HFF-Myc (cell line): ENCODE measurements at regions not wholly inside any gene's neighbourhood (a gene's known extent, or its start where the extent isn't known, plus 50 kb on each side); places are given as distances from the start of the nearest gene placed in this dataset.

Source experiments
- DNase-seq: peaks from one replicate; pipeline ENCODE4 v3.0.0-alpha.2; 2011; ENCODE audit warnings: low read depth; ENCODE audit errors: extremely low read depth
- H3K4me3 ChIP-seq: replicated peaks from 2 replicates; pipeline ENCODE4 v1.5.1; 2011; ENCODE audit warnings: low read depth, mild to moderate bottlenecking, control low read depth, low read length
- CTCF ChIP-seq: IDR thresholded peaks from 2 replicates; pipeline ENCODE4 v1.5.1; 2012; ENCODE audit warnings: mild to moderate bottlenecking, low read depth, low read length, control low read depth; ENCODE audit errors: missing control alignments

- no peak for DNase-seq
- no peak for TF ChIP-seq CTCF
Measured at GRCh38 chr10:47184724-47185330, 115.2 kb upstream of the GDF10 start.

GRCh38 chr10:47186941-47187340, 113.1 kb upstream of the GDF10 start:
- no peak overlapping the region for H3K4me3 ChIP-seq
- no peak for TF ChIP-seq CTCF
- DNase-seq: no peak

More at GRCh38 chr10:47184724-47185330, 115.2 kb upstream of the GDF10 start:
- H3K4me3 ChIP-seq: no peak overlapping the region

- no peak for TF ChIP-seq CTCF
- no peak for DNase-seq
Measured at GRCh38 chr10:47187592-47187991, 112.4 kb upstream of the GDF10 start.

GRCh38 chr10:47188156-47188555, 111.8 kb upstream of the GDF10 start:
- H3K4me3 ChIP-seq: no peak overlapping the region
- no peak for DNase-seq
- no peak for TF ChIP-seq CTCF

More at GRCh38 chr10:47187592-47187991, 112.4 kb upstream of the GDF10 start:
- no peak overlapping the region for H3K4me3 ChIP-seq

GRCh38 chr10:47189802-47190201, 110.2 kb upstream of the GDF10 start:
- TF ChIP-seq CTCF: no peak
- DNase-seq: no peak
- H3K4me3 ChIP-seq: no peak overlapping the region

GRCh38 chr10:47190301-47190700, 109.7 kb upstream of the GDF10 start:
- H3K4me3 ChIP-seq: no peak overlapping the region
- no peak for TF ChIP-seq CTCF
- no peak for DNase-seq
